HG02623 (cell line): ENCODE measurements at regions not wholly inside any gene's neighbourhood (a gene's known extent, or its start where the extent isn't known, plus 50 kb on each side); places are given as distances from the start of the nearest gene placed in this dataset.
"Not testable (repeated sequence)": the region's sequence is repeated elsewhere in the genome, so short reads cannot be mapped to it uniquely, and the experiment has no call there.

Experiments
- ATAC-seq: cut with Tn5 transposase; IDR thresholded peaks from one replicate; pipeline ENCODE4 v1.9.1; 2021; ENCODE audit warnings: moderate library complexity; ENCODE audit not compliant: unreplicated experiment

- no peak for ATAC-seq
These were observed 226.0 kb upstream of the SERP2 start for GRCh38 chr13:44147648-44148047.

- no peak for ATAC-seq
These were observed 225.3 kb upstream of the SERP2 start for GRCh38 chr13:44148159-44148914.

- not testable (repeated sequence) for ATAC-seq
These were observed 224.4 kb upstream of the SERP2 start for GRCh38 chr13:44149231-44149630.

- ATAC-seq, result no peak
These were observed 223.8 kb upstream of the SERP2 start for GRCh38 chr13:44149821-44150220.

- ATAC-seq, result no peak
These were observed 222.2 kb upstream of the SERP2 start for GRCh38 chr13:44151474-44151873.

GRCh38 chr13:44153496-44153895, 220.1 kb upstream of the SERP2 start:
- no peak for ATAC-seq

- no peak for ATAC-seq
These were observed 218.0 kb upstream of the SERP2 start for GRCh38 chr13:44155422-44156293.

- no peak for ATAC-seq
These were observed 217.3 kb upstream of the SERP2 start for GRCh38 chr13:44156294-44156658.

- no peak for ATAC-seq
These were observed 216.0 kb upstream of the SERP2 start for GRCh38 chr13:44157606-44158005.

GRCh38 chr13:44158098-44158521, 215.5 kb upstream of the SERP2 start:
- no peak for ATAC-seq

GRCh38 chr13:44158881-44159632, 214.6 kb upstream of the SERP2 start:
- ATAC-seq, result no peak

- no peak for ATAC-seq
These were observed 213.9 kb upstream of the SERP2 start for GRCh38 chr13:44159633-44160279.

GRCh38 chr13:44160591-44161191, 212.9 kb upstream of the SERP2 start:
- no peak for ATAC-seq

- no peak for ATAC-seq
These were observed 210.5 kb upstream of the SERP2 start for GRCh38 chr13:44163108-44163507.

- no peak for ATAC-seq
These were observed 208.3 kb upstream of the SERP2 start for GRCh38 chr13:44165221-44165888.

GRCh38 chr13:44165889-44166496, 207.6 kb upstream of the SERP2 start:
- ATAC-seq, result no peak

GRCh38 chr13:44169018-44169911, 204.4 kb upstream of the SERP2 start:
- no peak for ATAC-seq

GRCh38 chr13:44170731-44171130, 202.9 kb upstream of the SERP2 start:
- no peak for ATAC-seq

GRCh38 chr13:44171156-44171555, 202.5 kb upstream of the SERP2 start:
- ATAC-seq, result no peak
